HepG2 (cell line): ENCODE measurements at regions not wholly inside any gene's neighbourhood (a gene's known extent, or its start where the extent isn't known, plus 50 kb on each side); places are given as distances from the start of the nearest gene placed in this dataset.

ENCODE experiments used
- ATAC-seq: fragments of 200-7000 bp; cut with Tn5 transposase; 3 replicates; pipeline ENCODE4 v1.9.1; 2020; ENCODE audit warnings: mild to moderate bottlenecking, moderate library complexity
- BruUV-seq: library from RNA; stranded (reverse); fragments of 400-500 nt; replicated peaks from 2 replicates; lab custom pipeline; 2021; lab: Mats Ljungman, UMichigan
- CTCF ChIA-PET: fragments of 300-600 bp; formaldehyde crosslinking; extraction: SDS; loops from one replicate; lab custom pipeline; 2021; ENCODE audit warnings: low total read pairs, inconsistent platforms, low intra/inter-chr PET ratio; lab: Yijun Ruan, JAX
- POLR2A ChIA-PET: fragments of 350-600 bp; sonication (Branson Sonifier 250); formaldehyde crosslinking; loops from one replicate; lab custom pipeline; 2020; ENCODE audit warnings: antibody characterized with exemption, inconsistent platforms; lab: Yijun Ruan, JAX
- DNase-seq: peaks from one replicate; pipeline ENCODE4 v3.0.0-alpha.2; 2015; ENCODE audit warnings: low spot score
- FAIRE-seq: peaks from 3 replicates; lab custom pipeline; 2011; peaks lifted over from hg19 to GRCh38; lab: Jason Lieb, UNC
- H2AFZ ChIP-seq: one replicate; pipeline ENCODE4 v1.6.1; 2011; ENCODE audit warnings: low read length, inconsistent platforms
- H3K27ac ChIP-seq: fragments of 300-600 bp; 3 replicates; pipeline ENCODE4 v1.8.0; 2011; ENCODE audit warnings: mixed run types, mild to moderate bottlenecking, mixed read lengths, low read length, inconsistent platforms; ENCODE audit not compliant: insufficient read depth; ENCODE audit errors: extremely low read length
- H3K27me3 ChIP-seq, 2 experiments: fragments of 200-600 bp in 1 of 2; 2 replicates in 1 of 2; 3 replicates in 1 of 2; pipeline versions ENCODE4 v1.6.0 to v1.8.0; 2011; ENCODE audit warnings: low read length in 2 of 2, mild to moderate bottlenecking in 2 of 2, moderate library complexity in 2 of 2, inconsistent platforms in 1 of 2; ENCODE audit not compliant: insufficient read depth in 2 of 2, control insufficient read depth in 1 of 2
- H3K36me3 ChIP-seq, 2 experiments: fragments of 200-600 bp in 1 of 2; replicated peaks in 1 of 2; 2 replicates in 1 of 2; 3 replicates in 1 of 2; pipeline versions ENCODE4 v1.5.1 to v1.8.0; 2011; ENCODE audit warnings: low read length in 2 of 2, inconsistent platforms in 1 of 2; ENCODE audit not compliant: insufficient read depth in 2 of 2, control insufficient read depth in 1 of 2
- H3K4me1 ChIP-seq: 2 replicates; pipeline ENCODE4 v1.5.1; 2012; ENCODE audit warnings: low read length, inconsistent platforms; ENCODE audit not compliant: insufficient read depth
- H3K4me2 ChIP-seq: 2 replicates; pipeline ENCODE4 v1.6.0; 2011; ENCODE audit warnings: low read depth, low read length, inconsistent platforms
- H3K4me3 ChIP-seq, 3 experiments: fragments of 200-600 bp in 1 of 3; sonication (generic), shearing (Covaris generic) in 1 of 3; replicated peaks in 1 of 3; 2 replicates each; pipeline ENCODE4 v1.5.1; 2011 to 2016; ENCODE audit warnings: low read length in 3 of 3, inconsistent platforms in 2 of 3, low read depth in 2 of 3, mild to moderate bottlenecking in 2 of 3, control low read depth in 1 of 3, mixed read lengths in 1 of 3; ENCODE audit not compliant: insufficient read depth in 1 of 3
- H3K79me2 ChIP-seq: one replicate; pipeline ENCODE4 v1.6.1; 2011; ENCODE audit warnings: low read length, inconsistent platforms; ENCODE audit not compliant: insufficient read depth
- H3K9ac ChIP-seq: 2 replicates; pipeline ENCODE4 v1.6.0; 2011; ENCODE audit warnings: mild to moderate bottlenecking, low read depth, low read length, inconsistent platforms; ENCODE audit not compliant: insufficient read depth
- H3K9me3 ChIP-seq: 2 replicates; pipeline ENCODE4 v1.5.1; 2012; ENCODE audit warnings: mild to moderate bottlenecking, low read length
- H4K20me1 ChIP-seq: 2 replicates; pipeline ENCODE4 v1.6.0; 2011; ENCODE audit warnings: inconsistent platforms, mild to moderate bottlenecking, low read length, moderate library complexity; ENCODE audit not compliant: insufficient read depth
- HDAC1 ChIP-seq: sonication (generic); formaldehyde crosslinking; IDR thresholded peaks from 2 replicates; pipeline ENCODE4 v1.5.1; 2020; ENCODE audit warnings: mild to moderate bottlenecking, missing genetic modification reagents
- HINFP ChIP-seq: sonication (generic); formaldehyde crosslinking; IDR thresholded peaks from 2 replicates; pipeline ENCODE4 v1.4.0; 2020; ENCODE audit warnings: low read depth, mild to moderate bottlenecking, missing genetic modification reagents
- POGZ ChIP-seq: sonication (generic); formaldehyde crosslinking; IDR thresholded peaks from 2 replicates; pipeline ENCODE4 v1.4.0; 2020; ENCODE audit warnings: mild to moderate bottlenecking, missing genetic modification reagents
- POLR2AphosphoS5 ChIP-seq: IDR thresholded peaks from 2 replicates; pipeline ENCODE4 v1.6.1; 2012; ENCODE audit warnings: low read depth, low read length
- RFX5 ChIP-seq: IDR thresholded peaks from 2 replicates; pipeline ENCODE4 v1.6.1; 2011; ENCODE audit warnings: low read depth, low read length, improper control_type of control experiment
- STAG1 ChIP-seq: sonication (generic); formaldehyde crosslinking; IDR thresholded peaks from 2 replicates; pipeline ENCODE4 v1.4.0; 2020; ENCODE audit warnings: missing genetic modification reagents
- TARDBP ChIP-seq: sonication (generic); formaldehyde crosslinking; IDR thresholded peaks from 2 replicates; pipeline ENCODE4 v1.8.0; 2022; ENCODE audit warnings: mild to moderate bottlenecking, missing genetic modification reagents
- ZBTB38 ChIP-seq: sonication (generic); formaldehyde crosslinking; IDR thresholded peaks from 2 replicates; pipeline ENCODE4 v1.5.1; 2020; ENCODE audit warnings: mild to moderate bottlenecking, missing genetic modification reagents
- ZMYM2 ChIP-seq: sonication (generic); formaldehyde crosslinking; IDR thresholded peaks from 2 replicates; pipeline ENCODE4 v1.8.0; 2022; ENCODE audit warnings: mild to moderate bottlenecking, missing genetic modification reagents
- ZNF18 ChIP-seq: sonication (generic); formaldehyde crosslinking; IDR thresholded peaks from 2 replicates; pipeline ENCODE4 v1.8.0; 2022; ENCODE audit warnings: mild to moderate bottlenecking, missing genetic modification reagents; ENCODE audit not compliant: insufficient replicate concordance
- in situ Hi-C: cut with HindIII; loops from 2 replicates; pipeline ENCODE4 v1.10.0; 2017; ENCODE audit warnings: low pct_unique_long_range_greater_than_20kb; ENCODE audit not compliant: extremely low pct_ligation_motif_present
- intact Hi-C: fragments of 100-400 bp; cut with micrococcal nuclease; formaldehyde crosslinking; loops from one replicate; pipeline ENCODE4 v1.10.0; 2022; ENCODE audit not compliant: unreplicated experiment
- TF ChIP-seq, protein P1 (sequence below): sonication (generic); formaldehyde crosslinking; IDR thresholded peaks from 2 replicates; pipeline ENCODE4 v1.4.0; 2020; ENCODE audit warnings: mild to moderate bottlenecking, missing genetic modification reagents
- TF ChIP-seq, protein P2 (sequence below): sonication (generic); formaldehyde crosslinking; IDR thresholded peaks from 2 replicates; pipeline ENCODE4; 2020; ENCODE audit warnings: missing genetic modification reagents, mild to moderate bottlenecking, borderline replicate concordance
- TF ChIP-seq, protein P3 (sequence below): sonication (generic); formaldehyde crosslinking; IDR thresholded peaks from 2 replicates; pipeline ENCODE4 v1.4.0; 2020; ENCODE audit warnings: missing genetic modification reagents, borderline replicate concordance

DNA sequence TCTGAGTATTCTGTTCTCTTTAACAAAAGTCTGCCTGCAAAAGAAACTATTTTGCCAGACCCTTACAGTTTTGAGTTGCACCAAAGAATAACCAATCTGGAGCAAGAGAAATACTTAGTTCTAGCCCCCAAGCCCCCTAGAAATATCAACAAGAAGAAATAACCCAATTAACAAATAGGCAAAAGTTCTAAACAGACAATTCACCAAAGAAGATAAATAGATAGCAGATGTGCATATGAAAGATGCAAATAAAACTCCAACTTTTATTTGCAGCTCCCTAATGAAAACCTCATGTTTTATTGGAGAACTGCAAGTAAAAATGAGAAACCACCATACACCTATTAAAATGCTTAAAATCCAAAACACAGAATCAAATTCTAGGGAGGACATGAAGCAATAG, 1308.0 kb downstream of the CDH11 start:
- CTCF ChIA-PET = no interaction called here
- H3K4me1 ChIP-seq = no peaks in the 10 kb centered on the region
- FAIRE-seq (no peak), ATAC-seq (no peak), DNase-seq (no peak)
- H3K27ac ChIP-seq = no peak overlapping the region
- no peak overlapping the region for H3K4me2 ChIP-seq
- no peak overlapping the region for H3K4me3 ChIP-seq
- intact Hi-C loops = no loop called here
- no peaks in the 10 kb centered on the region for H3K79me2 ChIP-seq
- no peaks in the 10 kb centered on the region for H4K20me1 ChIP-seq
- H2AFZ ChIP-seq = no peak overlapping the region
- H3K36me3 ChIP-seq = no peaks in the 10 kb centered on the region
- H3K9me3 ChIP-seq = peaks cover 78% of the 10 kb centered on the region
- in situ Hi-C loops = no loop called here
- H3K9ac ChIP-seq = no peak overlapping the region
- POLR2A ChIA-PET = no interaction called here
- no TSS peak for BruUV-seq
- H3K27me3 ChIP-seq = no peaks in the 10 kb centered on the region
- no peak for TF ChIP-seq ZMYM2 (CRISPR knock-in tag)
- no peak for TF ChIP-seq POLR2AphosphoS5
- TF ChIP-seq HDAC1 (CRISPR knock-in tag) = no peak
- TF ChIP-seq RFX5 = no peak
- TF ChIP-seq, protein P1, sequence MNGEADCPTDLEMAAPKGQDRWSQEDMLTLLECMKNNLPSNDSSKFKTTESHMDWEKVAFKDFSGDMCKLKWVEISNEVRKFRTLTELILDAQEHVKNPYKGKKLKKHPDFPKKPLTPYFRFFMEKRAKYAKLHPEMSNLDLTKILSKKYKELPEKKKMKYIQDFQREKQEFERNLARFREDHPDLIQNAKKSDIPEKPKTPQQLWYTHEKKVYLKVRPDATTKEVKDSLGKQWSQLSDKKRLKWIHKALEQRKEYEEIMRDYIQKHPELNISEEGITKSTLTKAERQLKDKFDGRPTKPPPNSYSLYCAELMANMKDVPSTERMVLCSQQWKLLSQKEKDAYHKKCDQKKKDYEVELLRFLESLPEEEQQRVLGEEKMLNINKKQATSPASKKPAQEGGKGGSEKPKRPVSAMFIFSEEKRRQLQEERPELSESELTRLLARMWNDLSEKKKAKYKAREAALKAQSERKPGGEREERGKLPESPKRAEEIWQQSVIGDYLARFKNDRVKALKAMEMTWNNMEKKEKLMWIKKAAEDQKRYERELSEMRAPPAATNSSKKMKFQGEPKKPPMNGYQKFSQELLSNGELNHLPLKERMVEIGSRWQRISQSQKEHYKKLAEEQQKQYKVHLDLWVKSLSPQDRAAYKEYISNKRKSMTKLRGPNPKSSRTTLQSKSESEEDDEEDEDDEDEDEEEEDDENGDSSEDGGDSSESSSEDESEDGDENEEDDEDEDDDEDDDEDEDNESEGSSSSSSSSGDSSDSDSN = no peak
- TF ChIP-seq POGZ (CRISPR knock-in tag) = no peak
- TF ChIP-seq ZNF18 = no peak
- TF ChIP-seq HINFP (CRISPR knock-in tag) = no peak
- TF ChIP-seq, protein P2, sequence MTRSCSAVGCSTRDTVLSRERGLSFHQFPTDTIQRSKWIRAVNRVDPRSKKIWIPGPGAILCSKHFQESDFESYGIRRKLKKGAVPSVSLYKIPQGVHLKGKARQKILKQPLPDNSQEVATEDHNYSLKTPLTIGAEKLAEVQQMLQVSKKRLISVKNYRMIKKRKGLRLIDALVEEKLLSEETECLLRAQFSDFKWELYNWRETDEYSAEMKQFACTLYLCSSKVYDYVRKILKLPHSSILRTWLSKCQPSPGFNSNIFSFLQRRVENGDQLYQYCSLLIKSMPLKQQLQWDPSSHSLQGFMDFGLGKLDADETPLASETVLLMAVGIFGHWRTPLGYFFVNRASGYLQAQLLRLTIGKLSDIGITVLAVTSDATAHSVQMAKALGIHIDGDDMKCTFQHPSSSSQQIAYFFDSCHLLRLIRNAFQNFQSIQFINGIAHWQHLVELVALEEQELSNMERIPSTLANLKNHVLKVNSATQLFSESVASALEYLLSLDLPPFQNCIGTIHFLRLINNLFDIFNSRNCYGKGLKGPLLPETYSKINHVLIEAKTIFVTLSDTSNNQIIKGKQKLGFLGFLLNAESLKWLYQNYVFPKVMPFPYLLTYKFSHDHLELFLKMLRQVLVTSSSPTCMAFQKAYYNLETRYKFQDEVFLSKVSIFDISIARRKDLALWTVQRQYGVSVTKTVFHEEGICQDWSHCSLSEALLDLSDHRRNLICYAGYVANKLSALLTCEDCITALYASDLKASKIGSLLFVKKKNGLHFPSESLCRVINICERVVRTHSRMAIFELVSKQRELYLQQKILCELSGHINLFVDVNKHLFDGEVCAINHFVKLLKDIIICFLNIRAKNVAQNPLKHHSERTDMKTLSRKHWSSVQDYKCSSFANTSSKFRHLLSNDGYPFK (CRISPR knock-in tag) = no peak
- no peak for TF ChIP-seq ZBTB38
- no peak for TF ChIP-seq TARDBP (CRISPR knock-in tag)
- TF ChIP-seq, protein P3, sequence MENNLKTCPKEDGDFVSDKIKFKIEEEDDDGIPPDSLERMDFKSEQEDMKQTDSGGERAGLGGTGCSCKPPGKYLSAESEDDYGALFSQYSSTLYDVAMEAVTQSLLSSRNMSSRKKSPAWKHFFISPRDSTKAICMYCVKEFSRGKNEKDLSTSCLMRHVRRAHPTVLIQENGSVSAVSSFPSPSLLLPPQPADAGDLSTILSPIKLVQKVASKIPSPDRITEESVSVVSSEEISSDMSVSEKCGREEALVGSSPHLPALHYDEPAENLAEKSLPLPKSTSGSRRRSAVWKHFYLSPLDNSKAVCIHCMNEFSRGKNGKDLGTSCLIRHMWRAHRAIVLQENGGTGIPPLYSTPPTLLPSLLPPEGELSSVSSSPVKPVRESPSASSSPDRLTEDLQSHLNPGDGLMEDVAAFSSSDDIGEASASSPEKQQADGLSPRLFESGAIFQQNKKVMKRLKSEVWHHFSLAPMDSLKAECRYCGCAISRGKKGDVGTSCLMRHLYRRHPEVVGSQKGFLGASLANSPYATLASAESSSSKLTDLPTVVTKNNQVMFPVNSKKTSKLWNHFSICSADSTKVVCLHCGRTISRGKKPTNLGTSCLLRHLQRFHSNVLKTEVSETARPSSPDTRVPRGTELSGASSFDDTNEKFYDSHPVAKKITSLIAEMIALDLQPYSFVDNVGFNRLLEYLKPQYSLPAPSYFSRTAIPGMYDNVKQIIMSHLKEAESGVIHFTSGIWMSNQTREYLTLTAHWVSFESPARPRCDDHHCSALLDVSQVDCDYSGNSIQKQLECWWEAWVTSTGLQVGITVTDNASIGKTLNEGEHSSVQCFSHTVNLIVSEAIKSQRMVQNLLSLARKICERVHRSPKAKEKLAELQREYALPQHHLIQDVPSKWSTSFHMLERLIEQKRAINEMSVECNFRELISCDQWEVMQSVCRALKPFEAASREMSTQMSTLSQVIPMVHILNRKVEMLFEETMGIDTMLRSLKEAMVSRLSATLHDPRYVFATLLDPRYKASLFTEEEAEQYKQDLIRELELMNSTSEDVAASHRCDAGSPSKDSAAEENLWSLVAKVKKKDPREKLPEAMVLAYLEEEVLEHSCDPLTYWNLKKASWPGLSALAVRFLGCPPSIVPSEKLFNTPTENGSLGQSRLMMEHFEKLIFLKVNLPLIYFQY = no peak
- no peak for TF ChIP-seq STAG1 (CRISPR knock-in tag)
